Caco-2 (cell line): ENCODE measurements at regions not wholly inside any gene's neighbourhood (a gene's known extent, or its start where the extent isn't known, plus 50 kb on each side); places are given as distances from the start of the nearest gene placed in this dataset.

Source experiments
- BruUV-seq: library from RNA; stranded (reverse); fragments of 400-500 nt; replicated peaks from 2 replicates; lab custom pipeline; 2021; lab: Mats Ljungman, UMichigan
- CTCF ChIA-PET: fragments of 300-600 bp; sonication (Branson Sonifier 250); formaldehyde crosslinking; loops from one replicate; lab custom pipeline; 2022; ENCODE audit warnings: antibody characterized with exemption; lab: Charles Lee
- POLR2A ChIA-PET: fragments of 300-600 bp; sonication (Branson Sonifier 250); formaldehyde crosslinking; loops from one replicate; lab custom pipeline; 2022; ENCODE audit warnings: antibody characterized with exemption; lab: Charles Lee
- DNase-seq, 2 experiments: peaks; one replicate each; pipeline versions ENCODE4 v3.0.0 to v3.0.0-alpha.2; 2020 to 2022
- H3K27me3 ChIP-seq: replicated peaks from 2 replicates; pipeline ENCODE4 v1.6.0; 2011; ENCODE audit warnings: low read length; ENCODE audit not compliant: control insufficient read depth, insufficient read depth
- H3K36me3 ChIP-seq: 2 replicates; pipeline ENCODE4 v1.5.1; 2011; ENCODE audit warnings: low read length; ENCODE audit not compliant: control insufficient read depth, insufficient read depth
- H3K4me1 ChIP-seq: fragments of 250-450 bp; sonication (Bioruptor Pico); 2 replicates; pipeline ENCODE4 v1.5.1; 2020; ENCODE audit warnings: mild to moderate bottlenecking
- H3K4me3 ChIP-seq: 2 replicates; pipeline ENCODE4 v1.5.1; 2011; ENCODE audit warnings: low read depth, mild to moderate bottlenecking, control low read depth, low read length
- H3K9me3 ChIP-seq: fragments of 250-450 bp; sonication (Bioruptor Pico); 2 replicates; pipeline ENCODE4 v1.5.1; 2020; ENCODE audit warnings: mild to moderate bottlenecking, moderate library complexity
- H3K27ac Mint-ChIP-seq: one replicate; pipeline ENCODE4 v1.8.0; 2022; ENCODE audit warnings: mixed read lengths; ENCODE audit not compliant: unreplicated experiment
- H3K27me3 Mint-ChIP-seq: one replicate; pipeline ENCODE4 v1.8.0; 2022; ENCODE audit warnings: mixed read lengths; ENCODE audit not compliant: insufficient read depth, unreplicated experiment
- H3K36me3 Mint-ChIP-seq: one replicate; pipeline ENCODE4 v1.8.0; 2022; ENCODE audit warnings: mild to moderate bottlenecking, mixed read lengths; ENCODE audit not compliant: insufficient read depth, unreplicated experiment
- H3K4me1 Mint-ChIP-seq: one replicate; pipeline ENCODE4 v1.8.0; 2022; ENCODE audit warnings: low read depth, mixed read lengths; ENCODE audit not compliant: unreplicated experiment
- H3K4me3 Mint-ChIP-seq: one replicate; pipeline ENCODE4 v1.8.0; 2022; ENCODE audit warnings: mild to moderate bottlenecking, moderate library complexity, mixed read lengths; ENCODE audit not compliant: unreplicated experiment
- H3K9me3 Mint-ChIP-seq: one replicate; pipeline ENCODE4 v1.8.0; 2022; ENCODE audit warnings: mixed read lengths; ENCODE audit not compliant: unreplicated experiment
- CTCF ChIP-seq, 2 experiments: fragments of 200-600 bp in 1 of 2; IDR thresholded peaks; 1 replicate in 1 of 2; 2 replicates in 1 of 2; pipeline versions ENCODE4 v1.5.1 to v1.8.0; 2011 to 2022; ENCODE audit warnings: antibody characterized with exemption in 1 of 2, control low read depth in 1 of 2, inconsistent platforms in 1 of 2, low read depth in 1 of 2, low read length in 1 of 2, mild to moderate bottlenecking in 1 of 2, moderate library complexity in 1 of 2; ENCODE audit not compliant: insufficient read depth in 1 of 2, severe bottlenecking in 1 of 2, unreplicated experiment in 1 of 2
- intact Hi-C: fragments of 100-400 bp; cut with micrococcal nuclease; formaldehyde crosslinking; loops from one replicate; pipeline ENCODE4 v1.10.0; 2022; ENCODE audit not compliant: unreplicated experiment

DNA sequence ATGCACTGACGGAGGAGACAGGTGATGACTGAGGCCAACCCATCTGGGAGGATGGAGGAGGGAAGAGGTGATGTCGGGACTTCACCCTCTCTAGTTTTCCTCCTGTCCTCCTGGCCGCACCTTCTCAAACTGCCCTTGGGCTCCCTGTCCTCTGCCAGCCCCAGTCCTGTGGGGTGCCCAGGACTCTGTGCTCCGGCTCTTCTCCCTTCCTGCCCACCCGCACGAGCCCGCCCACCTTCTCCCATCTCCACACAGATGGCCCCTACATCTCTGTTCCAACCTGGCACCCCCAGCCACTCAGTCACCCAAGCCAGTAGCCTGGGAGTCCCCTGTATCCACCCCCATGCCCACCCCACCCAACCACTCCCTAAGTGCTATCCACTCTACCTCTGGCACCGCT lies 206.7 kb upstream of the LINGO1 start:
- Mint-ChIP-seq H3K9me3 (no peaks in the 10 kb centered on the region), H3K27ac (no peak overlapping the region), H3K36me3 (no peaks in the 10 kb centered on the region), H3K4me3 (no peak overlapping the region), H3K4me1 (no peaks in the 10 kb centered on the region), H3K27me3 (peaks cover 9% of the 10 kb centered on the region)
- Histone ChIP-seq H3K4me1 (no peaks in the 10 kb centered on the region), H3K9me3 (no peaks in the 10 kb centered on the region), H3K27me3 (no peaks in the 10 kb centered on the region; the same call in 1 of the 2 replicates), H3K36me3 (no peaks in the 10 kb centered on the region), H3K4me3 (no peak overlapping the region)
- intact Hi-C loops: no loop called here
- DNase-seq: peak in 1 of 2 experiments; percentile 7
- ChIA-PET CTCF (no interaction called here), POLR2A (no interaction called here)
- TF ChIP-seq CTCF (IDR thresholded peaks at IDR 0.05; ENCODE audit: insufficient read depth in 1 of 2, low read depth in 1 of 2, low read length in 1 of 2, severe bottlenecking in 1 of 2, unreplicated experiment in 1 of 2): no peak
- BruUV-seq: no TSS peak

GRCh38 chr15:77838595-77838994 lies 205.9 kb upstream of the LINGO1 start:
- Histone ChIP-seq H3K9me3 (no peaks in the 10 kb centered on the region), H3K4me1 (no peaks in the 10 kb centered on the region), H3K4me3 (no peak overlapping the region), H3K36me3 (no peaks in the 10 kb centered on the region), H3K27me3 (no peaks in the 10 kb centered on the region; the same call in 1 of the 2 replicates)
- no peaks in the 10 kb centered on the region for H3K4me1 Mint-ChIP-seq
- no peak overlapping the region for H3K27ac Mint-ChIP-seq
- intact Hi-C loops: no loop called here
- ChIA-PET CTCF (interaction anchor here (1.1 kb wide), 1 partner anchor 17 kb away, joined by 3 read pairs; no protein-coding TSS in a partner anchor), POLR2A (no interaction called here)
- H3K9me3 Mint-ChIP-seq: no peaks in the 10 kb centered on the region
- no peaks in the 10 kb centered on the region for H3K36me3 Mint-ChIP-seq
- H3K4me3 Mint-ChIP-seq: no peak overlapping the region
- no peak for TF ChIP-seq CTCF (IDR thresholded peaks at IDR 0.05; ENCODE audit: insufficient read depth in 1 of 2, low read depth in 1 of 2, low read length in 1 of 2, severe bottlenecking in 1 of 2, unreplicated experiment in 1 of 2)
- BruUV-seq: no TSS peak
- peaks cover 9% of the 10 kb centered on the region for H3K27me3 Mint-ChIP-seq
- peak in 1 of 2 experiments; percentile 16 for DNase-seq

DNA sequence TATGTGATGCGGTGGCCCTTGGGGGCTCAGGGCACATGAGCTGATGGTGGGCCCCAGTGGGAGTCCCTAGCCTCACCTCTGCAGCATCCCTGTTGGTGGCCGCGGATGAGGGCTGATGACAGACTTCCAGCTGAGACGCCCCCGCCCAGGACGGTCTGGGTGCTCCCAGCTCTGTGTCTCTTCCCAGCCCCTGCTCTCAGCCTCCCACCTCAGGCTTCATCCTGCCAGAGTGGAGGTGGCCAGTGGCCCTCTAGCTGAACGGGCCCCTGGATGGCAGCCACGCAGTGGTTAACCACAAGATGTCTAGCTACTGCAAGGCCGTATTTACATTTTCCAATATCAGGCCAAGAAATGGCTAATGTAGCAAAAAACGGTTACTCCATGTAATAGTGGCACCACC lies 205.3 kb upstream of the LINGO1 start:
- peak in 1 of 2 experiments; percentile 10 for DNase-seq
- H3K4me3 ChIP-seq: no peak overlapping the region
- TF ChIP-seq CTCF (IDR thresholded peaks at IDR 0.05; ENCODE audit: insufficient read depth in 1 of 2, low read depth in 1 of 2, low read length in 1 of 2, severe bottlenecking in 1 of 2, unreplicated experiment in 1 of 2): no peak
- H3K9me3 ChIP-seq: no peaks in the 10 kb centered on the region
- ChIA-PET POLR2A (no interaction called here), CTCF (interaction anchor here (1.1 kb wide), 1 partner anchor 17 kb away, joined by 3 read pairs; no protein-coding TSS in a partner anchor)
- BruUV-seq: no TSS peak
- H3K4me1 ChIP-seq: no peaks in the 10 kb centered on the region
- Mint-ChIP-seq H3K9me3 (no peaks in the 10 kb centered on the region), H3K36me3 (no peaks in the 10 kb centered on the region), H3K27ac (no peak overlapping the region), H3K27me3 (peaks cover 9% of the 10 kb centered on the region), H3K4me3 (no peak overlapping the region), H3K4me1 (no peaks in the 10 kb centered on the region)
- no peaks in the 10 kb centered on the region for H3K36me3 ChIP-seq
- intact Hi-C loops: no loop called here
- H3K27me3 ChIP-seq: no peaks in the 10 kb centered on the region; the same call in 1 of the 2 replicates
